Mesothelial cell of epicardium (in vitro differentiated cells): ENCODE measurements at regions not wholly inside any gene's neighbourhood (a gene's known extent, or its start where the extent isn't known, plus 50 kb on each side); places are given as distances from the start of the nearest gene placed in this dataset.

Source experiments
- DNase-seq, 2 experiments: peaks; one replicate each; pipeline ENCODE4 v3.0.0; 2021; ENCODE audit warnings: low spot score in 2 of 2; ENCODE audit not compliant: unreplicated experiment in 2 of 2
- H3K27ac Mint-ChIP-seq: 2 replicates; pipeline ENCODE4 v1.8.0; 2021; ENCODE audit warnings: mixed read lengths
- H3K27me3 Mint-ChIP-seq: 2 replicates; pipeline ENCODE4 v1.8.0; 2021; ENCODE audit warnings: low read depth, mixed read lengths
- H3K36me3 Mint-ChIP-seq: 2 replicates; pipeline ENCODE4 v1.8.0; 2021; ENCODE audit warnings: mixed read lengths
- H3K4me1 Mint-ChIP-seq: 2 replicates; pipeline ENCODE4 v1.8.0; 2021; ENCODE audit warnings: mixed read lengths
- H3K4me3 Mint-ChIP-seq: 2 replicates; pipeline ENCODE4 v1.8.0; 2021; ENCODE audit warnings: mild to moderate bottlenecking, moderate library complexity, mixed read lengths
- H3K9me3 Mint-ChIP-seq: 2 replicates; pipeline ENCODE4 v1.8.0; 2021; ENCODE audit warnings: mixed read lengths
- TF ChIP-seq, protein P1 (sequence below): fragments of 200-600 bp; sonication (generic); IDR thresholded peaks from one replicate; pipeline ENCODE4 v1.5.0; 2021; ENCODE audit warnings: antibody characterized with exemption; ENCODE audit not compliant: unreplicated experiment

DNA sequence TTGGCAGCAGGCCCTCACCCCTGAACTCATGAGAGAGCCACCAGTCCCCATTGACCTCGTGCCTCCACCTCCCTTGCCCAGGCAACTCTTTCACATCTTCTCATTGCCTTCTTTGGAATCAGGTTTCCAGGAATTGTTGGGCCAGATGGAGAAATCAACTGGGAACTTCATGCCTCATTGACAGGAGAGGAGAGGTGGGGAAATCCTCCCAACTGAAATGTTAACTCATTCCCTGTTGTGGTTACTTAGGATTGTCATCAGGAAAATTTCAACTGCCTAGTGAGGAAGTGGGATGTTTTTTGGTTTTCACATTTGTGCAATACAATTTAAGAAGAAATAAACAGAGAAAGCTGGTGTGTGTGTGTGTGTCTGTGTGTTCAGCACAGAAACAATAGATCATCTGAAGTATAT lies 106.6 kb upstream of the INHBA start:
- H3K4me1 Mint-ChIP-seq, result no peaks in the 10 kb centered on the region
- H3K36me3 Mint-ChIP-seq, result no peaks in the 10 kb centered on the region
- no peak overlapping the region for H3K4me3 Mint-ChIP-seq
- TF ChIP-seq, protein P1, sequence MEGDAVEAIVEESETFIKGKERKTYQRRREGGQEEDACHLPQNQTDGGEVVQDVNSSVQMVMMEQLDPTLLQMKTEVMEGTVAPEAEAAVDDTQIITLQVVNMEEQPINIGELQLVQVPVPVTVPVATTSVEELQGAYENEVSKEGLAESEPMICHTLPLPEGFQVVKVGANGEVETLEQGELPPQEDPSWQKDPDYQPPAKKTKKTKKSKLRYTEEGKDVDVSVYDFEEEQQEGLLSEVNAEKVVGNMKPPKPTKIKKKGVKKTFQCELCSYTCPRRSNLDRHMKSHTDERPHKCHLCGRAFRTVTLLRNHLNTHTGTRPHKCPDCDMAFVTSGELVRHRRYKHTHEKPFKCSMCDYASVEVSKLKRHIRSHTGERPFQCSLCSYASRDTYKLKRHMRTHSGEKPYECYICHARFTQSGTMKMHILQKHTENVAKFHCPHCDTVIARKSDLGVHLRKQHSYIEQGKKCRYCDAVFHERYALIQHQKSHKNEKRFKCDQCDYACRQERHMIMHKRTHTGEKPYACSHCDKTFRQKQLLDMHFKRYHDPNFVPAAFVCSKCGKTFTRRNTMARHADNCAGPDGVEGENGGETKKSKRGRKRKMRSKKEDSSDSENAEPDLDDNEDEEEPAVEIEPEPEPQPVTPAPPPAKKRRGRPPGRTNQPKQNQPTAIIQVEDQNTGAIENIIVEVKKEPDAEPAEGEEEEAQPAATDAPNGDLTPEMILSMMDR, result no peak
- DNase-seq, result no peak
- H3K9me3 Mint-ChIP-seq, result no peaks in the 10 kb centered on the region
- no peak overlapping the region for H3K27ac Mint-ChIP-seq
- H3K27me3 Mint-ChIP-seq, result peaks cover 2% of the 10 kb centered on the region

GRCh38 chr7:41809116-41809515 lies 106.2 kb upstream of the INHBA start:
- Mint-ChIP-seq H3K4me1 (no peaks in the 10 kb centered on the region), H3K4me3 (no peak overlapping the region), H3K36me3 (no peaks in the 10 kb centered on the region), H3K27me3 (peaks cover 2% of the 10 kb centered on the region), H3K27ac (no peak overlapping the region), H3K9me3 (no peaks in the 10 kb centered on the region)
- no peak for DNase-seq
- TF ChIP-seq, protein P1, result no peak

- TF ChIP-seq, protein P1, result no peak
- Mint-ChIP-seq H3K36me3 (no peaks in the 10 kb centered on the region), H3K27me3 (peaks cover under 1% of the 10 kb centered on the region), H3K4me3 (no peak overlapping the region), H3K4me1 (no peaks in the 10 kb centered on the region), H3K9me3 (no peaks in the 10 kb centered on the region), H3K27ac (no peak overlapping the region)
- no peak for DNase-seq
Observed at GRCh38 chr7:41808541-41808940, 105.7 kb upstream of the INHBA start.

- H3K27me3 Mint-ChIP-seq, result no peaks in the 10 kb centered on the region
- no peaks in the 10 kb centered on the region for H3K4me1 Mint-ChIP-seq
- no peaks in the 10 kb centered on the region for H3K36me3 Mint-ChIP-seq
- TF ChIP-seq, protein P1, result no peak
- H3K9me3 Mint-ChIP-seq, result no peaks in the 10 kb centered on the region
- H3K4me3 Mint-ChIP-seq, result no peak overlapping the region
- no peak for DNase-seq
- no peak overlapping the region for H3K27ac Mint-ChIP-seq
Observed at GRCh38 chr7:41803569-41803968, 100.7 kb upstream of the INHBA start.

GRCh38 chr7:41796331-41796730 lies 93.4 kb upstream of the INHBA start:
- no peak for DNase-seq
- Mint-ChIP-seq H3K9me3 (no peaks in the 10 kb centered on the region), H3K4me3 (no peak overlapping the region), H3K36me3 (no peaks in the 10 kb centered on the region), H3K4me1 (no peaks in the 10 kb centered on the region), H3K27me3 (no peaks in the 10 kb centered on the region), H3K27ac (no peak overlapping the region)
- TF ChIP-seq, protein P1, result no peak

DNA sequence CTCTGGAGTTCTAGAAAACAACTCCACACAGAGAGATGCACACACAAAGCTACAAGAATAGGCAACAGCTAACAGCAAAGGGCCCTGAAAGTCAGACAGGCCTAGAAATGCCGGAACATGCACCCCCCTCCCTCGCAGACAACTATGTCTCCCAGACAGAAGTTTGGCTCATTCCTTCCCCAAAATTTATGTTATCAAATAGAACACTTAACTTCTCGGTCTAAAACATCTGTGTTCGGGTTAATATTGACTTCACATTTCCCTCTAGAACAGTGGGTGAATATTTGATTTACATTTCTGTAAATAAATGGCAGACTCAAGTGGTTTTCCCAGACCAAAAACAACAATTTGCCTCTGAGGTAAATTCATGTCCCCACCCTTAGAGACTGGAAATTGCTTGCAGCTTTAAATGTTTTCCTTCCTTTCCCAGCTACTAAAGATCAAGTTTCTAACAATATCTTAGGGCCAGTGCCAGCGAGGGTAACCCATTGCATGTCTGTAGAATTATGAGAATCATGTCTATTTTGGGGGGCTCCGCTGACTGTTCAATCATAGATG lies 92.5 kb upstream of the INHBA start:
- DNase-seq, result no peak
- TF ChIP-seq, protein P1, result no peak
- H3K4me3 Mint-ChIP-seq, result no peak overlapping the region
- no peaks in the 10 kb centered on the region for H3K36me3 Mint-ChIP-seq
- H3K27ac Mint-ChIP-seq, result no peak overlapping the region
- no peaks in the 10 kb centered on the region for H3K4me1 Mint-ChIP-seq
- H3K9me3 Mint-ChIP-seq, result no peaks in the 10 kb centered on the region
- no peaks in the 10 kb centered on the region for H3K27me3 Mint-ChIP-seq
